Parathyroid adenoma (tissue), 2 donors: ENCODE measurements at regions not wholly inside any gene's neighbourhood (a gene's known extent, or its start where the extent isn't known, plus 50 kb on each side); places are given as distances from the start of the nearest gene placed in this dataset.
"Not testable (repeated sequence)": the region's sequence is repeated elsewhere in the genome, so short reads cannot be mapped to it uniquely, and the experiment has no call there.

ENCODE experiments used
- H2AFZ ChIP-seq: fragments of 300-600 bp; sonication (generic); one replicate; pipeline ENCODE4 v1.7.0; 2017; ENCODE audit warnings: antibody characterized with exemption, mild to moderate bottlenecking
- H3K27ac ChIP-seq: fragments of 300-600 bp; sonication (generic); one replicate; pipeline ENCODE4 v1.7.0; 2017
- H3K27me3 ChIP-seq: fragments of 300-600 bp; sonication (generic); one replicate; pipeline ENCODE4 v1.7.0; 2017; ENCODE audit warnings: low read length; ENCODE audit not compliant: control insufficient read depth, insufficient read depth
- H3K36me3 ChIP-seq: fragments of 300-600 bp; sonication (generic); one replicate; pipeline ENCODE4 v1.7.0; 2017; ENCODE audit warnings: low read length; ENCODE audit not compliant: control insufficient read depth, insufficient read depth
- H3K4me1 ChIP-seq: fragments of 300-600 bp; sonication (generic); one replicate; pipeline ENCODE4 v1.7.0; 2017; ENCODE audit warnings: control low read depth
- H3K4me2 ChIP-seq: fragments of 300-600 bp; sonication (generic); one replicate; pipeline ENCODE4 v1.7.0; 2017; ENCODE audit warnings: low read length
- H3K4me3 ChIP-seq: fragments of 300-600 bp; sonication (generic); one replicate; pipeline ENCODE4 v1.7.0; 2017; ENCODE audit warnings: low read depth, low read length
- H3K79me2 ChIP-seq: fragments of 300-600 bp; sonication (generic); one replicate; pipeline ENCODE4 v1.7.0; 2017; ENCODE audit warnings: control low read depth
- H3K9ac ChIP-seq: fragments of 300-600 bp; sonication (generic); one replicate; pipeline ENCODE4 v1.7.0; 2017; ENCODE audit warnings: mild to moderate bottlenecking
- H3K9me3 ChIP-seq: fragments of 300-600 bp; sonication (generic); one replicate; pipeline ENCODE4 v1.7.0; 2017; ENCODE audit warnings: low read length; ENCODE audit not compliant: control insufficient read depth
- TF ChIP-seq, protein P1 (sequence below): fragments of 300-600 bp; sonication (generic); IDR thresholded peaks from one replicate; pipeline ENCODE4 v1.7.0; 2017; ENCODE audit warnings: antibody characterized with exemption, mild to moderate bottlenecking
- donor health status: primary hyperparathyroidism.

DNA sequence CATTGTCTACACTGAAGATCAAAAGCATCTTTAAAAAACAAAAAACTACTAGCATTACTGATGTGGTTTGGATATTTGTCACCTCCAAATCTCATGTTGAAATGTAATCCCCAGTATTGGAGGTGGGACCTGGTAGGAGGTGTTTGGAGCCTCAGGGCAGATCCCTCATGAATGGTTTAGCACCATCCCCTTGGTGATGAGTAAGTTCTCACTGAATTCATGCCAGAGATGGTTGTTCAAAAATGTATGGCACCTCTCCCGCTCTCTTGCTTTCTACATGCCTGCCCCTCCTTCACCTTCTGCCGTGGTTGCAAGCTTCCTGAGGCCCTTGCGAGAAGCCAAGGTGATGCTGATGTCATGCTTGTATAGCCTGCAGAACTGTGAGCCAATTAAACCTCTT lies 136.6 kb upstream of the FHIT start:
- TF ChIP-seq, protein P1, sequence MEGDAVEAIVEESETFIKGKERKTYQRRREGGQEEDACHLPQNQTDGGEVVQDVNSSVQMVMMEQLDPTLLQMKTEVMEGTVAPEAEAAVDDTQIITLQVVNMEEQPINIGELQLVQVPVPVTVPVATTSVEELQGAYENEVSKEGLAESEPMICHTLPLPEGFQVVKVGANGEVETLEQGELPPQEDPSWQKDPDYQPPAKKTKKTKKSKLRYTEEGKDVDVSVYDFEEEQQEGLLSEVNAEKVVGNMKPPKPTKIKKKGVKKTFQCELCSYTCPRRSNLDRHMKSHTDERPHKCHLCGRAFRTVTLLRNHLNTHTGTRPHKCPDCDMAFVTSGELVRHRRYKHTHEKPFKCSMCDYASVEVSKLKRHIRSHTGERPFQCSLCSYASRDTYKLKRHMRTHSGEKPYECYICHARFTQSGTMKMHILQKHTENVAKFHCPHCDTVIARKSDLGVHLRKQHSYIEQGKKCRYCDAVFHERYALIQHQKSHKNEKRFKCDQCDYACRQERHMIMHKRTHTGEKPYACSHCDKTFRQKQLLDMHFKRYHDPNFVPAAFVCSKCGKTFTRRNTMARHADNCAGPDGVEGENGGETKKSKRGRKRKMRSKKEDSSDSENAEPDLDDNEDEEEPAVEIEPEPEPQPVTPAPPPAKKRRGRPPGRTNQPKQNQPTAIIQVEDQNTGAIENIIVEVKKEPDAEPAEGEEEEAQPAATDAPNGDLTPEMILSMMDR, result no peak
- Histone ChIP-seq H3K9ac (no peak overlapping the region), H3K36me3 (no peaks in the 10 kb centered on the region), H3K79me2 (no peaks in the 10 kb centered on the region), H3K27me3 (no peaks in the 10 kb centered on the region), H3K27ac (no peak overlapping the region), H2AFZ (no peak overlapping the region), H3K4me3 (no peak overlapping the region), H3K4me1 (no peaks in the 10 kb centered on the region), H3K9me3 (no peaks in the 10 kb centered on the region), H3K4me2 (no peak overlapping the region)

GRCh38 chr3:61393480-61393947 lies 142.3 kb upstream of the FHIT start:
- not testable (repeated sequence) for H3K27ac ChIP-seq, H3K9ac ChIP-seq, H3K36me3 ChIP-seq, H3K27me3 ChIP-seq, H2AFZ ChIP-seq, H3K9me3 ChIP-seq, H3K4me2 ChIP-seq, H3K4me3 ChIP-seq, H3K4me1 ChIP-seq, H3K79me2 ChIP-seq

DNA sequence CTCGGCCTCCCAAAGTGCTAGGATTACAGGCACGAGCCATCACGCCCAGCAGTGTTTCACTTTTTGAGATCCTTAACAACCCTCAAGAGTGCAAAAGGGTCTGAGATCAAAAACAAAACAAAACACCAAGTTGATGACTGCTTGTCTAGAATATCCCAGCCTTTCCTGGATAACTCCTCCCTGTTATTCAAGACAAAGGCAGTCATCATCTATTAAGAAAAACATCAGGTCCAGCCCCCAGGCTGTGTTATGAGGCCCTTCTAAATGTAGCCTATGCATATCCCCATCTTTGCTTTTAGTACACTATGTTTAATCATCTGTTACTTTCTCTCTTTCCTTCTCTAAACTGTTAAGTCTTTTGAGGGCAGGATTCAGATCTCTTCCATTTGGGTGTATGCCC lies 150.1 kb upstream of the FHIT start:
- no peaks in the 10 kb centered on the region for H3K79me2 ChIP-seq
- no peak overlapping the region for H3K9ac ChIP-seq
- H3K27me3 ChIP-seq, result no peaks in the 10 kb centered on the region
- no peak overlapping the region for H3K4me3 ChIP-seq
- no peaks in the 10 kb centered on the region for H3K4me1 ChIP-seq
- no peaks in the 10 kb centered on the region for H3K36me3 ChIP-seq
- H3K9me3 ChIP-seq, result no peaks in the 10 kb centered on the region
- H3K27ac ChIP-seq, result no peak overlapping the region
- no peak overlapping the region for H3K4me2 ChIP-seq
- no peak overlapping the region for H2AFZ ChIP-seq
- TF ChIP-seq, protein P1, result no peak

DNA sequence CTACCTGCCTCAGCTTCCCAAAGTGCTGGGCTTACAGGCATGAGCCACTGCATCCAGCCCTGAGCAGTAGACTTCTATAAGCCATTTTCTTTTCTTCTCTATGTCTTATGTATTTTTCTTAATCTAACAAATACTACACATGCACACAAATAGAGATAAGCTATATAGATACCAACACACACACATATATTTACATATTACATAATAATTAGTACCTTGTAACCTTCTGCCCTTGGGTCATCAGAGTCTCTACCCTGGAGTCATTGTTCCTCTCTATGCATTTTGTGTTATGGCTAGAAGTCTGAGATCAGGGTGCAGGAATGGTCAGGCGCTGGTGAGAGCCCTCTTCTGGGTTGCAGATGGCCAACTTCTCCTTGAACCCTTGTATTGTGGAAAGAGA lies 154.0 kb upstream of the PTPRG start:
- H3K9me3 ChIP-seq, result no peaks in the 10 kb centered on the region
- H3K79me2 ChIP-seq, result no peaks in the 10 kb centered on the region
- no peaks in the 10 kb centered on the region for H3K4me1 ChIP-seq
- no peaks in the 10 kb centered on the region for H3K36me3 ChIP-seq
- TF ChIP-seq, protein P1, result no peak
- no peak overlapping the region for H3K4me3 ChIP-seq
- H3K9ac ChIP-seq, result no peak overlapping the region
- no peak overlapping the region for H3K4me2 ChIP-seq
- no peak overlapping the region for H2AFZ ChIP-seq
- H3K27me3 ChIP-seq, result no peaks in the 10 kb centered on the region
- H3K27ac ChIP-seq, result no peak overlapping the region

DNA sequence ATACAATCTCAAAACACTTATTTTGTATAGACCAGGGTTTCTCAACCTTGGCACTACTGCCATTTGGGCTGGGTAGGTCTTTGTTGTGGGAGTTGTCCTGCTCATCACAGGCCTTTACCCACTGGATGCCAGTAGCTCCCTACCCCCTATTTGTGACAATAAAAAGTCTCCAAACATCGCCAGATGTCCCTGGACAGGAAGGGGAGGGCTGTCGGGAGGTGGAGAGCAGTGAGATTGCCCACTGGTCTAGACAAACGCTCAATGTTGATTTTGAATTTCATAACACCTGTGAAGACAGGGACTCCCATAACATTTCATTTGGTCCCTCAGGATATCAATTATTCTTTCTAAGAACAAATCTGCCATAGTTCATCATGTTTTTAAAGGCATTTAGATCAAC lies 151.7 kb upstream of the PTPRG start:
- H3K9me3 ChIP-seq, result no peaks in the 10 kb centered on the region
- H3K79me2 ChIP-seq, result no peaks in the 10 kb centered on the region
- no peak overlapping the region for H3K27ac ChIP-seq
- H3K9ac ChIP-seq, result no peak overlapping the region
- H3K27me3 ChIP-seq, result no peaks in the 10 kb centered on the region
- H2AFZ ChIP-seq, result no peak overlapping the region
- H3K4me2 ChIP-seq, result no peak overlapping the region
- no peak overlapping the region for H3K4me3 ChIP-seq
- TF ChIP-seq, protein P1, result no peak
- no peaks in the 10 kb centered on the region for H3K36me3 ChIP-seq
- no peaks in the 10 kb centered on the region for H3K4me1 ChIP-seq

DNA sequence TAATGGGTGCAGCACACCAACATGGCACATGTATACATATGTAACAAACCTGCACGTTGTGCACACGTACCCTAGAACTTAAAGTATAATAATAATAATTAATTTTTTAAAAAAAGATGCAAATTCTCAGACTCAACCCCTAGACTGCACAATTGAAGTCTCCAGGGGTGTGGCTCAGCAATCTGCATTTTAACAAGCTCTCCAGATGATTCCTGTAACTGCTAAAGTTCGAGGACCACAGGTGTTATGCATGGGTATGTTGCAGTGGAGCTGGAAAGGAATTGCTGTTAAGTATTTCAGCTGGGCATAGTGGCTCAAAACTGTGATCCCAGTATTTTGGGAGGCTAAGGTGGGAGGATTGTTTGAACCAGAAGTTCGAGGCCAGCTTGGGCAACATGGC lies 151.0 kb upstream of the PTPRG start:
- not testable (repeated sequence) for H3K27ac ChIP-seq, H3K9me3 ChIP-seq, H3K4me2 ChIP-seq, H3K9ac ChIP-seq, H3K27me3 ChIP-seq, H2AFZ ChIP-seq, H3K36me3 ChIP-seq, H3K79me2 ChIP-seq, H3K4me1 ChIP-seq, H3K4me3 ChIP-seq
